ENCODE measurements at regions not wholly inside any gene's neighbourhood (a gene's known extent, or its start where the extent isn't known, plus 50 kb on each side); places are given as distances from the start of the nearest gene placed in this dataset.

DNA sequence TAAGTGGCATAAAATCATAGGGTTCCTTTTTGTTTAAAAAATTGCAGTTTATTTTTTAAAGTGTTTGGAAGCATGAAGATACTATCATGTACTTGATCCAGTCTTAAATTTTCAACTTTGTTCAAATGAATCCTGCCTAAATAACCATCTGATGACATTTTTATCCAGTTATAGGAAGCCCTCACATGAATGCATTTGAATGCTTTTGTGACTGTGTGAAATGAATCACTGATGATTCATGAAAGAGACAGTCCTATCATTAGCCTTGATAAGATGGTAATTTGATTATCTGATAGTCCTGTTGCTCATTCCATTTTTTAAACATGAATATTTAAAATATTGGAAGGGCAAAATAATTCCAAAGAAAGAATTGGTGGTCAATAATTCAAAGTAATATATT lies 401.9 kb upstream of the ROBO2 start:
- no peak for DNase-seq (ENCODE audit: low spot score in 2 of 2)
- intact Hi-C loops (cut with DNase I; ENCODE audit: low total_unique reads): no loop called here
- no peak for TF ChIP-seq POLR2A (IDR thresholded peaks at IDR 0.05)
- no peak overlapping the region for H3K4me3 ChIP-seq (ENCODE audit: low read depth, poor library complexity, severe bottlenecking)

DNA sequence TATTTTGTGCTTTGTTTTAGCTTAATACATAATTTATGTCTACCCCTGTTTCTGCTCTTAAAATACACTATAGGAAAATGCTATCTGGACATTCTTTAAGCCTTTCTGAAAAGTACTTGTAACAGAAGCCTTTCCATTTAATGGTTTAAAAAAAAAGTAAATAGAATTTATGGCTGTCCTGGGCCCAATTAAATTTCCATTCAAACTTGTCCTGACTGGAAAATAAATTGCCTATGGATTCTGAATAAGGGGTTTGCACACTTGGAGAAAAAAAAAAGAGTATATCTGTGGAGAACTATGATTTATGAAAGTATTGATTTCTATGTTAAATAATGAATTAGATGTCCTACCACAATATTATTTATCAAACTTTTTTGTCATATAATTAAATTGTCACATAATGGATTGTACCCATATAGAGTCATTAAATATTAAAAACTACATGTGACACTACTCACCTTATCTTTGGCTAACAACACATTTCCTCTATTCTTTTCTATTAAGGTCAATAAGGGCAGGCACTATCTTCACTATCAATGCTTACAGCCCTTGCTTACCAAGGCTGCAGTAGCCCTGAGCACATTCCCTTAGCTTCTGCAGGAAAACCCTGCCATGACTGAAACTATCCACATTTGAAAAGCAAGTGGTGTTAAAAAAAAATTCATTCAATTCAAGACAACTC lies 396.1 kb upstream of the ROBO2 start:
- intact Hi-C loops (cut with DNase I; ENCODE audit: low total_unique reads): no loop called here
- no peak for TF ChIP-seq CTCF (IDR thresholded peaks at IDR 0.05)
- no peak for TF ChIP-seq POLR2A (IDR thresholded peaks at IDR 0.05)
- no peak for DNase-seq (ENCODE audit: low spot score in 2 of 2)
- no peak overlapping the region for H3K4me3 ChIP-seq (ENCODE audit: low read depth, poor library complexity, severe bottlenecking)

GRCh38 chr3:76644305-76644675 lies 395.6 kb upstream of the ROBO2 start:
- WGBS, 2 donors: 73 to 88% methylated on average over 4 of the region's 4 CpGs
- no peak overlapping the region for H3K4me3 ChIP-seq (ENCODE audit: low read depth, poor library complexity, severe bottlenecking)
- no peak for TF ChIP-seq POLR2A (IDR thresholded peaks at IDR 0.05)
- TF ChIP-seq CTCF (IDR thresholded peaks at IDR 0.05): no peak
- DNase-seq (ENCODE audit: low spot score in 2 of 2): no peak
- intact Hi-C loops (cut with DNase I; ENCODE audit: low total_unique reads): no loop called here

DNA sequence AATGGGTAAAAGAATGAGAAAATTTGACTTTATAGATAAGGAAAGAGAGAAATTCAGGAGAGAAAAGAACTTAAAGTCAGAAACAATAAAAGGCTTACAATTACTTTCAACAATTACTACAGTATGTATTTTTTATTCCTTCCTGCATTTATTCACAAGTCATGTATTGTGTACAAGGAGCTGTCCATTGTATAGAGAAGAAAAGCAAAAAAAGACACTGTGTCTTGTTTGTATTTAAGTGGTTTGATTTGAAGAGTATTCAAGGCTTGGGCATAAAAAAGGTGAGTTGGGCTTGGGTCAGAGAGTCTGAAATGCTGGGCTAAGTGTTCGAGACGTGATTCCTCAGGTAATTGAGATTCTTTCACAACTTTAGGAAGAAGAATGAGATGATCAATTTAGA lies 394.2 kb upstream of the ROBO2 start:
- no peak overlapping the region for H3K4me3 ChIP-seq (ENCODE audit: low read depth, poor library complexity, severe bottlenecking)
- TF ChIP-seq POLR2A (IDR thresholded peaks at IDR 0.05) (no peak), CTCF (IDR thresholded peaks at IDR 0.05) (no peak)
- intact Hi-C loops (cut with DNase I; ENCODE audit: low total_unique reads): no loop called here
- DNase-seq (ENCODE audit: low spot score in 2 of 2): no peak
- WGBS, 2 donors: 91 to 98% methylated on average over 2 of the region's 2 CpGs

GRCh38 chr3:76646921-76647562 lies 392.9 kb upstream of the ROBO2 start:
- TF ChIP-seq POLR2A (IDR thresholded peaks at IDR 0.05) (no peak), CTCF (IDR thresholded peaks at IDR 0.05) (no peak)
- WGBS, 2 donors: 76 to 77% methylated on average over 13 of the region's 13 CpGs
- no peak overlapping the region for H3K4me3 ChIP-seq (ENCODE audit: low read depth, poor library complexity, severe bottlenecking)
- no peak for DNase-seq (ENCODE audit: low spot score in 2 of 2)
- intact Hi-C loops (cut with DNase I; ENCODE audit: low total_unique reads): no loop called here

DNA sequence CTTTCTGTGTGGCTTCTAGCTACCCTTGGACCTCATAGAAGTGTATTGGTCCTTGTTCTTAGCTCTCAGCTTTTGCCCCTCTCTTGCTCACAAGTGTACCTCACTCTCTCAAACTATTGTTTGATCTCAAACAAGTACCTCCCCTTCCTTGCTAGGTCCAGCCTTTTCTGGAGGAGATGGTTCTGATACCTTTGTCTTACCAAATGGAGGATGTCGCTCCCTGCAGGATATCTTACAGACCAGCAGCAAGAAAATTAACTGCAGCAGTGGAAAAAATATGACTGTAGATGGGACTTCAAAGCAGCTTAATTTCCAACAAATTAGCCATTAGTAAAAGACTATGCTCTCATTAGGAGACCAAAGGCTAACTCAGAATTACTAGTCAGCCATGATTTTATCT lies 388.1 kb upstream of the ROBO2 start:
- 82 to 95% methylated on average over 1 of the region's 1 CpG for WGBS, 2 donors
- H3K4me3 ChIP-seq (ENCODE audit: low read depth, poor library complexity, severe bottlenecking): no peak overlapping the region
- intact Hi-C loops (cut with DNase I; ENCODE audit: low total_unique reads): no loop called here
- no peak for TF ChIP-seq CTCF (IDR thresholded peaks at IDR 0.05)
- no peak for TF ChIP-seq POLR2A (IDR thresholded peaks at IDR 0.05)
- DNase-seq (ENCODE audit: low spot score in 2 of 2): no peak

Measured in lower leg skin (tissue), 4 donors.